GM10266 (cell line): ENCODE measurements at regions not wholly inside any gene's neighbourhood (a gene's known extent, or its start where the extent isn't known, plus 50 kb on each side); places are given as distances from the start of the nearest gene placed in this dataset.

Experiments
- DNase-seq: peaks from one replicate; pipeline ENCODE4 v3.0.0; 2012; ENCODE audit errors: extremely low spot score
- TF ChIP-seq, protein P1 (sequence below): IDR thresholded peaks from 2 replicates; pipeline ENCODE4 v1.5.1; 2012; ENCODE audit warnings: mild to moderate bottlenecking, low read depth; ENCODE audit not compliant: control insufficient read depth, insufficient read depth; ENCODE audit errors: missing control alignments

DNA sequence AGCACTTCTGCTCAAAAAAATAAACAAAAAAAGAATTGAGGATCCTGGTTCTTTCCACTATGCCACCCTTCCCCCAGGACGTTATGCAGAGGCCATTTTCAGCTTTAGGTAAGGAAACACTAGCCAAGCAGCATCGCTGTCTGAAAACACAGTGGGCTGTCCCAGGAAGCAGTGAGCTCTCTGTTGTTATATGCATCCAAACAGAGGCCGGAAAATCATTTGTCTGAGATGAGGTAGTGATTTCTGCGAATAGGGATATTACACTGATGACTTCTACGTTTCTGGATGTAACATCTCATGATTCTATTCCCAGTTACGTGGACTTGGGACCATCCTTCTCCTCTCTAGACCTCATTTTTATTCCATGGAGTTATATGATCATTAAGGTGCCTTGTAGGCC is 137.2 kb downstream of the OMA1 start:
- TF ChIP-seq, protein P1, sequence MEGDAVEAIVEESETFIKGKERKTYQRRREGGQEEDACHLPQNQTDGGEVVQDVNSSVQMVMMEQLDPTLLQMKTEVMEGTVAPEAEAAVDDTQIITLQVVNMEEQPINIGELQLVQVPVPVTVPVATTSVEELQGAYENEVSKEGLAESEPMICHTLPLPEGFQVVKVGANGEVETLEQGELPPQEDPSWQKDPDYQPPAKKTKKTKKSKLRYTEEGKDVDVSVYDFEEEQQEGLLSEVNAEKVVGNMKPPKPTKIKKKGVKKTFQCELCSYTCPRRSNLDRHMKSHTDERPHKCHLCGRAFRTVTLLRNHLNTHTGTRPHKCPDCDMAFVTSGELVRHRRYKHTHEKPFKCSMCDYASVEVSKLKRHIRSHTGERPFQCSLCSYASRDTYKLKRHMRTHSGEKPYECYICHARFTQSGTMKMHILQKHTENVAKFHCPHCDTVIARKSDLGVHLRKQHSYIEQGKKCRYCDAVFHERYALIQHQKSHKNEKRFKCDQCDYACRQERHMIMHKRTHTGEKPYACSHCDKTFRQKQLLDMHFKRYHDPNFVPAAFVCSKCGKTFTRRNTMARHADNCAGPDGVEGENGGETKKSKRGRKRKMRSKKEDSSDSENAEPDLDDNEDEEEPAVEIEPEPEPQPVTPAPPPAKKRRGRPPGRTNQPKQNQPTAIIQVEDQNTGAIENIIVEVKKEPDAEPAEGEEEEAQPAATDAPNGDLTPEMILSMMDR: no peak
- no peak for DNase-seq

DNA sequence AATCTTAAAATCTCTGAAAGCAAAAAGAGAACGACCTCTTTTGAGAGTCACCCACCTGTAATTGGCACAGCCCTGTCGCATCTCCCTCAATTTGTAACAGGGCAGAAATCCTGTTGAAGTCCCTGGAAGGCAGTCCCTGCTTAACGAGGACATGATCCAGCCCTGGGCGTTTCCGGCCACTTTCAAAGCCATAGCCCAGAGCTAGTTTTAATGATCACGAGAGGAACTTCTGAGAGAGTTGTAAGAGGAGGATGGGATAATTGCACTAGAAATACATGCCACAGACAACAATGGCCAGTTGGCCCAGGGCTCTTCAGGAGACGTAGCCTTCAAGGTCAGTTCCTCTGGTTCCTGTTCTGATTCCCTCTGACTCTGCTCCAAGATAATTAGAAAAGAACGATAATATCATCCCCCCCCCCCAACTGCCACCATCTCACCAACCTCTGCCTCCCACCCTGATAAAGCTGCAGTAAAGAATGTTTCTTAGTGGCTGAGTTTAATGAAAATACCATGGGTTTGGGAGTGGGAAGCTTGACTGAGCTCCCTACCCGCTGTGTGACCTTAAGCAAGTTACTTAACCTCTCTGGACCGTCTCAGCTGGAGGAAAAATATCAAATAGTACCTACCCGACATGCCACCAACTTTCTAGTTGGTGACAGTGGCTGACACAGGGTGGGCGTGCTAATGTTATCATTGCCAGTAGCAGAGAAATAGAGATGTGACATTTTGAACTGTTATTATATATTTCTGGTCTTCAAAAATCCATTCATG is 140.0 kb downstream of the OMA1 start:
- TF ChIP-seq, protein P1: no peak
- DNase-seq: no peak

DNA sequence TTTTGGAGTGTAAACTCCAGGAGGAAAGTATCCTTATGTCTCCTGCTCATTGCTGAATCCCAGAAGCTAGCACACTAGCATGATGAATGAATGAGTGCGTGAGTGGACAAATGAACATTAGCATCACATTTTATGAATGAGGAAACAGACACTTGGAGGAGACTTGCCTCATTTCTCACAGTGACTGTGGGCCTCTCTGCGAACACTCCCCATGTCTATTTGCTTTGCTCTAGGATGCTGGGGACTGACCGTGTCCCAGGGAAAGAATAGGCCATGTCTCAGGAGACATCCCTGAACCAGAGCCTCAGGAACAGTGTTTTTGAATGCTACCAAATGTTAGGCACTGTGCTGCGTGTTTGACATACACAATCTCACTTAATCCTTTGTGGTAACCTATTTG is 140.9 kb downstream of the OMA1 start:
- DNase-seq: no peak
- TF ChIP-seq, protein P1: no peak

DNA sequence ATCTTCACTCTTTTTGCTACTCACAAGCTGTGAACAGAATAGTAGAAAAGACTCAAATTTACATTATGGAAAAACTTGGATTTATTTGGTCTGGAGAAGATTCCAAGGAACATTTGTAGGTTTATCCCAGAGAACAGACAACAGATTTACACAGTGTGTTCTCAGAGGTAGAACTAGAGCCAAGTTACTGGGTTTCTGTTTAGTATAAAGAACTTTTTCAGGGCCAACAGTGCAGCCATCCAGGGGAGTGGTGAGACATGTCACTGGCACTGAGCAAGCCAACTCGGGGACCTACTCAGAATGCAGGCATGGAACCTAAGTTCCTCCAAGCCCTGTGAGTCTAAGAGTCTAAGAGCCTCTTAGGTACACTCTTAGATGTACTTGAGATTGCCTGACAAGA is 142.6 kb downstream of the OMA1 start:
- TF ChIP-seq, protein P1: no peak

DNA sequence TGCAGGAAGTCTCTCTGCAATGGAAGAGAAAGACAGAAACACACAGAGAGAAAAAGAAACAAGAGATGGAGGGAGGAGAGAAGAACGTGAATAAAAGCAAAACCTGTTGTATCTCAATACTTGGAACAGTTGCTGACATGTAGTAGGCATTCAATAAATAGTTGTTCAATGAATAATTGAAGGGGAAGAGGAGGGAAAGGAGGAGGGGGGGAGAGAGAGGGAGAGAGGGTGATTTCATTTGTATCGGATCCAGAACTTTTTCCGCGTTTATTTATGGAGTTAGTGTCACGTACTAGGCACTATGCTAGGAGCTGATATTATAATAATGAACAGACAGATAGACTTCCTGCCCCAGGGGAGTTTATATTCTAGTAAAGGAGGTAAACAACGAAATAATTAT is 144.1 kb downstream of the OMA1 start:
- TF ChIP-seq, protein P1: no peak
- no peak for DNase-seq

More for the DNA sequence above, 142.6 kb downstream of the OMA1 start:
- no peak for DNase-seq

DNA sequence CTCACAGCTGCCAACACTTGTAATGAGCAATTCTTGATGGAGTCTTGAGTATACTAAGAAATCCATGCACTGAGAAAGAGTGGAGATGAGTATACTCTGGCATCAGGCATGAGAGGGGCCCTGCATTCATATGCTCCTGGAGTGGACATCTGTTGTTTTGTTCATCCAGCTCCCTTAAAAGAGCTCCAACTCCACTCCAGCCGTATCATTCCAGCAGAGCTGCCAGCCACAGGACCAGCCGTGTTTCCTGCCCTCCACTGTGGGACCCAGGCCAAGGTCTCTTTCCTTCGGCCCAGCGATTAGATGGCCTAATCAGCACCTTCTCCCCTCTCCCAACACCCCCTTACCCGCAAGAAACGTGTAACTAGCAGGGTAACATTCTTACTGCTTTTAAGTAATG is 144.5 kb downstream of the OMA1 start:
- no peak for DNase-seq
- TF ChIP-seq, protein P1: no peak

DNA sequence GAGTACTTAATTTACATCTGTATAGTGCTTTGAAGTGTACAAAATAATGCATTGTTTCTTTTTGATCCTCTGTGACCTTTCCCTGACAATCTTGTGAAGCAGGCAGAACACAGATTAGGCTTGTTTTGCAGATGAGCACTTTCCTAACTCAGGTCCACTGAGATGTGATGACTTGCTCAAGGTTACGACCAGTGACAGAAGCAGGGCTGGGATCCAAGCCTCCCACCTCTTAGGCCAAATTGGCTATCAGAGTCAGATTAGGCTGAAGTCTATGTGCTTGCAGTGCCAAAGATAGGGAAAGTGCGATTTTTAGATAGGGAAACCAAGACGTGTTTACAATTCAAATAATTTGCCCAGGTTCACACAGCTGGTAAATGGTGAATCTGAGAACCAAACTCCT is 147.3 kb downstream of the OMA1 start:
- no peak for DNase-seq
- TF ChIP-seq, protein P1: no peak
